ENCODE measurements at regions not wholly inside any gene's neighbourhood (a gene's known extent, or its start where the extent isn't known, plus 50 kb on each side); places are given as distances from the start of the nearest gene placed in this dataset.

DNA sequence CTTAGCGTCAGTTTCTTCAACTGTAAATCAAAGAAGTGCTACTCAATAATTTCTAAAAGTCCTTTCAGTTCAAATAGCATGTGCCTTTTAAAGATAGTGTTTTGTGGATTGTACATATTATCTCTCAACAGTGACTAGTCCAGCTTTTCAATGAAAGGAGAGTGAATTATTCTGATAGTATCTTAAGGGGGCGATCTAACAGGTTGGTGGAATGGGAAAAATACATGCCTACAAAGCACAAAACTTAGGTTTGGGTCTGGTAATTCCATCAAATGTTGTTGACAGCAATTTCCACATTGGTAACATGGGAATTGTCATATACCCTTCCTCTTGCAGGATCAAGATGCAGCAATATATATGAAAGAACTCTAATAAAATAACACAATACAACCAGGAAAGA is 50.1 kb upstream of the HDGFL1 start:
- TF ChIP-seq EGR1 (IDR thresholded peaks at IDR 0.05), result no peak
- no peak for TF ChIP-seq REST (IDR thresholded peaks at IDR 0.05; ENCODE audit: low read depth)
- no peak for TF ChIP-seq CREB1 (IDR thresholded peaks at IDR 0.05; ENCODE audit: low read depth)
- TF ChIP-seq TEAD4 (IDR thresholded peaks at IDR 0.05), result no peak
- TF ChIP-seq, protein P1, sequence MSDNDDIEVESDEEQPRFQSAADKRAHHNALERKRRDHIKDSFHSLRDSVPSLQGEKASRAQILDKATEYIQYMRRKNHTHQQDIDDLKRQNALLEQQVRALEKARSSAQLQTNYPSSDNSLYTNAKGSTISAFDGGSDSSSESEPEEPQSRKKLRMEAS (IDR thresholded peaks at IDR 0.05), result no peak
- no peak for TF ChIP-seq TAF1 (IDR thresholded peaks at IDR 0.05; ENCODE audit: low read depth)
- TF ChIP-seq RAD21 (IDR thresholded peaks at IDR 0.05; ENCODE audit: low read depth), result peak; percentile 5; the same call in 1 of the 2 replicates
- no peak for TF ChIP-seq NFIC (IDR thresholded peaks at IDR 0.05)
- no peak for TF ChIP-seq TCF12 (IDR thresholded peaks at IDR 0.05; ENCODE audit: low read depth)

Measured in Ishikawa (cell line).